ENCODE measurements at regions not wholly inside any gene's neighbourhood (a gene's known extent, or its start where the extent isn't known, plus 50 kb on each side); places are given as distances from the start of the nearest gene placed in this dataset.
"Not testable (repeated sequence)": the region's sequence is repeated elsewhere in the genome, so short reads cannot be mapped to it uniquely, and the experiment has no call there.

DNA sequence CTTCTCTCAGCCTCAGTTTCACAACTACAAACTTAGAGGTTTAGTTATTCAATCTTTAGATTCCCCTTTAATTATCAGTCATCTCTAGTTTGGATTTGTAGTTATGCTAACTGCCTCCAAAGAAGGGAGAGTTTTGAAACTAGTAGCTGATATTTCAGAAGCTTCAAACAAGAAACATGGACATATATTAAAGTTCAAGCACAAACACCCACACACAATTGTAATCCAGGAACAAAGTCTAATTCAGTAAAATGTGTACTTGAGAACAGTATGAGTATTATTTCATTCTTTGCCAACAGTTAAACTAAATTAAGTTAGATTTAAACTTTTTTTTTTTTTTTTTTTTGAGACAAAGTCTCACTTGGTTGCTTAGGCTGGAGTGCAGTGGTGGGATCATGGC is 71.2 kb upstream of the ABCA1 start:
- ATAC-seq: no peak
- TF ChIP-seq ZFP3 (CRISPR knock-in tag; IDR thresholded peaks at IDR 0.05): no peak
- no peak for TF ChIP-seq ISL1 (CRISPR knock-in tag; IDR thresholded peaks at IDR 0.05)
- TF ChIP-seq, protein P1, sequence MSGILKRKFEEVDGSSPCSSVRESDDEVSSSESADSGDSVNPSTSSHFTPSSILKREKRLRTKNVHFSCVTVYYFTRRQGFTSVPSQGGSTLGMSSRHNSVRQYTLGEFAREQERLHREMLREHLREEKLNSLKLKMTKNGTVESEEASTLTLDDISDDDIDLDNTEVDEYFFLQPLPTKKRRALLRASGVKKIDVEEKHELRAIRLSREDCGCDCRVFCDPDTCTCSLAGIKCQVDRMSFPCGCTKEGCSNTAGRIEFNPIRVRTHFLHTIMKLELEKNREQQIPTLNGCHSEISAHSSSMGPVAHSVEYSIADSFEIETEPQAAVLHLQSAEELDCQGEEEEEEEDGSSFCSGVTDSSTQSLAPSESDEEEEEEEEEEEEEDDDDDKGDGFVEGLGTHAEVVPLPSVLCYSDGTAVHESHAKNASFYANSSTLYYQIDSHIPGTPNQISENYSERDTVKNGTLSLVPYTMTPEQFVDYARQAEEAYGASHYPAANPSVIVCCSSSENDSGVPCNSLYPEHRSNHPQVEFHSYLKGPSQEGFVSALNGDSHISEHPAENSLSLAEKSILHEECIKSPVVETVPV (CRISPR knock-in tag; IDR thresholded peaks at IDR 0.05): no peak
- TF ChIP-seq CSDC2 (CRISPR knock-in tag; IDR thresholded peaks at IDR 0.05): no peak
- no peak for TF ChIP-seq ZNF565 (CRISPR knock-in tag; conservative IDR thresholded peaks at IDR 0.05; ENCODE audit: low read depth)
- no peak for TF ChIP-seq ARNTL (CRISPR knock-in tag; IDR thresholded peaks at IDR 0.05; ENCODE audit: borderline replicate concordance, low read depth)
- TF ChIP-seq TSHZ2 (CRISPR knock-in tag; IDR thresholded peaks at IDR 0.05): no peak
- TF ChIP-seq CREB5 (CRISPR knock-in tag; IDR thresholded peaks at IDR 0.05; ENCODE audit: low read depth): no peak
- TF ChIP-seq OSR1 (CRISPR knock-in tag; IDR thresholded peaks at IDR 0.05): no peak
- no peak for TF ChIP-seq ZNF70 (CRISPR knock-in tag; IDR thresholded peaks at IDR 0.05)

DNA sequence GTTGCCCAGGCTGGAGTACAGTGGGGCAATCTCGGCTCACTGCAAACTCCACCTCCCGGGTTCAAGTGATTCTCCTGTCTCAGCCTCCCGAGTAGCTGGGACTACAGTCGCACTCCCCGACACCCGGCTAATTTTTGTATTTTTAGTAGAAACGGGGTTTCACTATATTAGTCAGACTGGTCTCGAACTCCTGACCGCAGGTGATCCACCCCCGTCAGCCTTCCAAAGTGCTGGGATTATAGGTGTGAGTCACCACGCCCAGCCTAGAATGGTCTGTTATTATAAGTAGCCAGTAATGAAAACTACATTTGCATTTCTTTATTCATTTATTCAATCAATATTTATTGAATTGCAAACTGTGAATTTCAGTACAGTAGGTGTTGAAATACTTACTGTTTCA is 72.6 kb upstream of the ABCA1 start:
- not testable (repeated sequence) for ATAC-seq

DNA sequence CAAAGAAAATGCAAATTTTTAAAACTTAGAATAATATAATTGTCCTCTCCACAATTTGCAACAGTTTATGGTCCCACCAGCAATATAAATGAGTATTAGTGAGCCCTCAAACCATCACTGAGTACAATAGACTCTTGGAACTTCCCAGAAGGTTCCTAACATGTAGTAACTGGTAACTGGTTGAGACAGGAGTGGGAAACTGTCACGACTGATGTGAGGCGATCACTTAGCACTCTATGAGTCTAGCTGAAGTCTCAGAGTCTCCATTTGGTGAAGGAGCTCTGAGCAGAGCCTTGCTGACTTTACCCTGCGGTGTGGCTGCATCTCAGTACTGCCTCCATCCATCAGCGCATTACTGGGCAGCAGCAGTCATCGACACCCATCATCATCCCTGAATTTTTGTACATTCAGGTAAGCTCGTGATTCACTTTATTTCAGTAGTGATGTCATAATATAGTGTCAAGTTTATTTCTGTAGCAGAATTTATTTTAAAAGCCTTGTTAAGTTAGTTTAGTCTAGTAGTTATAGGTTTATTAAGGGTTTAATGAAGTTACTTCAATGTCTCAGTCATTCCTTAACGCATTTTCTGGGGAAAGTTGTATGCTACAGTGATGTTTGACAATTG is 76.6 kb upstream of the ABCA1 start:
- TF ChIP-seq, protein P2, sequence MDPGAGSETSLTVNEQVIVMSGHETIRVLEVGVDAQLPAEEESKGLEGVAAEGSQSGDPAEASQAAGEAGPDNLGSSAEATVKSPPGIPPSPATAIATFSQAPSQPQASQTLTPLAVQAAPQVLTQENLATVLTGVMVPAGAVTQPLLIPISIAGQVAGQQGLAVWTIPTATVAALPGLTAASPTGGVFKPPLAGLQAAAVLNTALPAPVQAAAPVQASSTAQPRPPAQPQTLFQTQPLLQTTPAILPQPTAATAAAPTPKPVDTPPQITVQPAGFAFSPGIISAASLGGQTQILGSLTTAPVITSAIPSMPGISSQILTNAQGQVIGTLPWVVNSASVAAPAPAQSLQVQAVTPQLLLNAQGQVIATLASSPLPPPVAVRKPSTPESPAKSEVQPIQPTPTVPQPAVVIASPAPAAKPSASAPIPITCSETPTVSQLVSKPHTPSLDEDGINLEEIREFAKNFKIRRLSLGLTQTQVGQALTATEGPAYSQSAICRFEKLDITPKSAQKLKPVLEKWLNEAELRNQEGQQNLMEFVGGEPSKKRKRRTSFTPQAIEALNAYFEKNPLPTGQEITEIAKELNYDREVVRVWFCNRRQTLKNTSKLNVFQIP (CRISPR knock-in tag; IDR thresholded peaks at IDR 0.05; ENCODE audit: borderline replicate concordance, low read depth): no peak
- TF ChIP-seq ZFP30 (CRISPR knock-in tag; IDR thresholded peaks at IDR 0.05) (no peak), ZNF70 (CRISPR knock-in tag; IDR thresholded peaks at IDR 0.05) (no peak), ZC3H10 (CRISPR knock-in tag; IDR thresholded peaks at IDR 0.05) (no peak), CSDC2 (CRISPR knock-in tag; IDR thresholded peaks at IDR 0.05) (no peak), TCF4 (CRISPR knock-in tag; IDR thresholded peaks at IDR 0.05; ENCODE audit: borderline replicate concordance) (no peak), ZNF565 (CRISPR knock-in tag; conservative IDR thresholded peaks at IDR 0.05; ENCODE audit: low read depth) (no peak), SNAI2 (CRISPR knock-in tag; IDR thresholded peaks at IDR 0.05) (no peak), TSHZ2 (CRISPR knock-in tag; IDR thresholded peaks at IDR 0.05) (no peak)
- TF ChIP-seq, protein P1 (CRISPR knock-in tag; IDR thresholded peaks at IDR 0.05): no peak
- ATAC-seq: no peak
